GM10248 (cell line): ENCODE measurements at regions not wholly inside any gene's neighbourhood (a gene's known extent, or its start where the extent isn't known, plus 50 kb on each side); places are given as distances from the start of the nearest gene placed in this dataset.

Experiments used
- CTCF ChIA-PET: fragments of 300-600 bp; sonication (Branson Sonifier 250); formaldehyde crosslinking; extraction: SDS; loops from one replicate; lab custom pipeline; 2021; ENCODE audit warnings: antibody characterized with exemption; lab: Yijun Ruan, JAX
- POLR2A ChIA-PET: fragments of 350-650 bp; sonication (Branson Sonifier 250); formaldehyde crosslinking; extraction: SDS; loops from one replicate; lab custom pipeline; 2020; ENCODE audit warnings: antibody characterized with exemption; lab: Yijun Ruan, JAX
- DNase-seq: peaks from one replicate; pipeline ENCODE4 v3.0.0; 2012; ENCODE audit errors: extremely low spot score
- TF ChIP-seq, protein P1 (sequence below): IDR thresholded peaks from 2 replicates; pipeline ENCODE4 v1.5.1; 2012; ENCODE audit warnings: mild to moderate bottlenecking, low read depth; ENCODE audit errors: extremely low read depth, missing control alignments, control extremely low read depth

DNA sequence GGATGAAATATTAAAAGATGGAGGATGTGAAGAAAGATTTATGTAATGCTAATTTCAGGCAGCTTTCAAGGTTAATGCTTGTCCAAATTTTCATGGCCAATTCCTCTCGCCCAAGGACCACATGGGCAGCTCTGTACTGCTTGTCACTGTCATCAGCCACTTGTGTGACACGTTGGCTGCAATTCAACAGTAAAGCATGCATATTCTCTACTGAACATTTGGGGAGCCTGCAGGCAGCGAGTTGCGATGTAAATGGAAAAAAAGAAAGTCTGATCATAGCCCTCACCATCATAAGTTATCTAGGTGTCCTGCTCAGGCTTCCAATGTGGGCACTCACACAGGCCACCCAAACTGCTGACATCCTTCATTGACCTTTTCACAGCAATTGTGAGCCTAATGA, 1026.8 kb upstream of the NR2F2 start:
- CTCF ChIA-PET = interaction anchor here (1.0 to 1.9 kb wide), 3 partner anchors 11 to 18 kb away, joined by 4 to 6 read pairs (median 5); no protein-coding TSS in a partner anchor

DNA sequence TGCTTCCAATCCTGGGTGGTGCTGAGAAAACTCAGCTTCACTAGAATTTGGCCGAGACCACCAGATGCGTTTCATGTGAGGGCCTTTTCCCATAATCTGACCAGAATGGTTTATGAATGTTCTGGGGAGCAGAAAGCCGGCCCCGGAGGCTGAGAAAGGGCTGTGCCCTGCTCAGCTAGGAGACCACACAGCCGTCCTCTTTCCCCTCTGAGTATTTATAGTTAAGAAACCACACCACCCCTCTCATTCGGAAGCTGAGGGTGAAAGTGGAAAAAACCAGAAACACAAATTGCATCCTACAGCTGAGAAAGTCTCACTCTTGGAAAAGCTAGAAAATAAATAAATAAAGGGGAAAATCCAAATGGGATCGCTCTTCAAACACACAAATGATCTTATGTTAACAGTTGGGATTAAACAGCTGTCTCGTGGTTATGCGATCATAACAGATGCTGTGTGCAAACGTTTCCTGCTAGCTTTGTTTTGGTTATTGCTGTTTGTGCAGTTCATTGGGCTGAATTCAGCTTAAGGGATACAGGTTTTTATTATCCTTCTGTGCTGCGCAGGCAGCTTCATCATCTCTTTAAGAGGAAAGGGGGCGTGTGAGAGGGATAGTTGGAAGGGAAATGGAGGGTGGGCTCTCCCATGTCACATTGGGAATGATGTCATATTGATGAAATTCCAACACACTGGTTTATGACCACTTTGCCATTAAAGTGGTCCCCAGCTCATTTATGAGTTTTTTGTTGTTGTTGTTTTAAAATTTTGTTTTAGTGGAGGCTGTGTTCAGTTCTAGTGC, 1026.2 kb upstream of the NR2F2 start:
- TF ChIP-seq, protein P1, sequence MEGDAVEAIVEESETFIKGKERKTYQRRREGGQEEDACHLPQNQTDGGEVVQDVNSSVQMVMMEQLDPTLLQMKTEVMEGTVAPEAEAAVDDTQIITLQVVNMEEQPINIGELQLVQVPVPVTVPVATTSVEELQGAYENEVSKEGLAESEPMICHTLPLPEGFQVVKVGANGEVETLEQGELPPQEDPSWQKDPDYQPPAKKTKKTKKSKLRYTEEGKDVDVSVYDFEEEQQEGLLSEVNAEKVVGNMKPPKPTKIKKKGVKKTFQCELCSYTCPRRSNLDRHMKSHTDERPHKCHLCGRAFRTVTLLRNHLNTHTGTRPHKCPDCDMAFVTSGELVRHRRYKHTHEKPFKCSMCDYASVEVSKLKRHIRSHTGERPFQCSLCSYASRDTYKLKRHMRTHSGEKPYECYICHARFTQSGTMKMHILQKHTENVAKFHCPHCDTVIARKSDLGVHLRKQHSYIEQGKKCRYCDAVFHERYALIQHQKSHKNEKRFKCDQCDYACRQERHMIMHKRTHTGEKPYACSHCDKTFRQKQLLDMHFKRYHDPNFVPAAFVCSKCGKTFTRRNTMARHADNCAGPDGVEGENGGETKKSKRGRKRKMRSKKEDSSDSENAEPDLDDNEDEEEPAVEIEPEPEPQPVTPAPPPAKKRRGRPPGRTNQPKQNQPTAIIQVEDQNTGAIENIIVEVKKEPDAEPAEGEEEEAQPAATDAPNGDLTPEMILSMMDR = no peak
- CTCF ChIA-PET = interaction anchor here (1.0 to 1.9 kb wide), 3 partner anchors 11 to 17 kb away, joined by 4 to 6 read pairs (median 5); no protein-coding TSS in a partner anchor
- no peak for DNase-seq
- POLR2A ChIA-PET = no interaction called here

More for the DNA sequence above, 1026.8 kb upstream of the NR2F2 start:
- no peak for DNase-seq
- POLR2A ChIA-PET = no interaction called here
- TF ChIP-seq, protein P1 = no peak

DNA sequence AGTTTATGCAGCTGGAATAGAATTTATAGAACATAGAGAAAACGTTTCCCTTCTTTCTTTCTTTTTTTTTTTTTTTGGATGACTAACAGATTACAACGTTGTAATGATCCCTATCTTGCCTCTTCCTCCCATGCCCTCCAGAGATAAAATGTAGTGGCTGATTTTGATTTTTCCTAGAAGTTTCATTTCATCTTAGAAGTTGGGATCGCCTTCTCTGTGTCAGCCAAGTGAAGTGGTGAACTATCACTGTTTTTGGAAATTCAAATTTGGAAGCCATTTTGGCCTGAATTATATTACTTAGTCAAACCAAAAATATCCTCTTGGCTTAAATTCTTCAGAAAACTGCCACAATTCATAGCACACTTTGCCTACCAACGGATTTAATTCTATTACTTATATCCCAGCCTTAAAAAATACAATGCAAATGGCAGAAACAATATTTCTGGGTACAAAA, 1025.5 kb upstream of the NR2F2 start:
- ChIA-PET POLR2A (no interaction called here), CTCF (interaction anchor here (1.0 to 1.9 kb wide), 3 partner anchors 12 to 16 kb away, joined by 4 to 6 read pairs (median 5); no protein-coding TSS in a partner anchor)
- TF ChIP-seq, protein P1 = no peak
- DNase-seq = no peak

DNA sequence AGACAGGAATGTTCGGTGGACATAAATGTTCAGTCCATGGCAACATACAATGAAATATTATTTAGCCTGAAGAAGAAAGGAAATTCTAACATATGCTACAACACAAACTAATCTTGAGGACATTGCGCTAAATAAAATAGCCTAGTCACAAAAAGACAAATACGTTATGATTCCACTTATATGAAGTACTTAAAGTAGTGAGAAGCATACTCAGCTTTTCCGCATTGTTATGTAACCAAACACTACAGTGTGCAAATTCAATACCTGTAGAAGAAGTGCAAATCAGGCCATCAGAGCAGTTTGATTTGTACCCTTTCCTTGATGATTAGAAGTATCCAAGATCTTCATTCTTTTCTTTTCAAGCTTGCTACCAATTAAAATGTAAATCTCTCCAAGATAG, 1023.4 kb upstream of the NR2F2 start:
- CTCF ChIA-PET = interaction anchor here (1.7 to 2.0 kb wide), 2 partner anchors 8 to 10 kb away, joined by 5 to 6 read pairs; no protein-coding TSS in a partner anchor
- TF ChIP-seq, protein P1 = no peak
- DNase-seq = no peak
- POLR2A ChIA-PET = no interaction called here

DNA sequence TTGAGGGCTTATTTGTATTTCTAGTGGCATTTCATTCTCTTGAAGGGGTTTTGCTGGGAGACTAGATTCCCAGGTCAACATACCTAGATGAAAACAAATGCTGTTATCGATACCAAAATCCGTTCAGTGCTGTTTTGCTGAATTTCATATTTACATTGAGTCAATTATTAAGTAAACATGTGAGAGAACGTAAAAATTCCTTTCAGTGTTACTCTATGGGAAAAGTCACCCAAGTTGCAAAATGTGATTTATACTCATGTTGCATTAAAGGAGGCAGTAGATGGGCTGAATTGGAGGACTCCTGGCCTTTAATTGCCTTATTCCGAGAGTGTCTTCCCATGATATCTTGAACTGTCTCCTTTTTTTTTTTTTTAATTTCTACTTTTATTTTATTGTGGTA, 1011.3 kb upstream of the NR2F2 start:
- ChIA-PET CTCF (no interaction called here), POLR2A (no interaction called here)
- TF ChIP-seq, protein P1 = no peak
- no peak for DNase-seq

DNA sequence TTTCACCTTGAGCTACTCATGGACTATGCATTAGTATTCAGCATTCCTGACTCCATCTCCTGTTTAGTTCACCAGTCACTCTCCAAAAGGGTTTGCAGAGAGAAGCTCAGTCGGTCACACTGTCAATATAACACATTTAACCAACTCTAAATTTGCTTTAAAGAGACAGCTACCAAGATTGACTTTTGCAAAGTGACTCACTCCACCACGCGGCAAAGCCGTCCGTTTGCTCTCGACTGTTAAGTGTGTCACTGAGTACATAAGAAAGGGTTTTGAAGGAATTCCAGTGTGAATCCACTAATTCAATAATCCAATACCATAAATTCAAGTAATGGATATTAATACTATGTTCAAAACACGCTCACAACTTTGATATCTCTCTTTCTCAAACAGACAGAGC, 1006.7 kb upstream of the NR2F2 start:
- TF ChIP-seq, protein P1 = no peak
- no peak for DNase-seq
- CTCF ChIA-PET = interaction anchor here (1.0 kb wide), 1 partner anchor 14 kb away, joined by 3 read pairs; no protein-coding TSS in a partner anchor
- POLR2A ChIA-PET = no interaction called here
